ENCODE measurements at regions not wholly inside any gene's neighbourhood (a gene's known extent, or its start where the extent isn't known, plus 50 kb on each side); places are given as distances from the start of the nearest gene placed in this dataset.

DNA sequence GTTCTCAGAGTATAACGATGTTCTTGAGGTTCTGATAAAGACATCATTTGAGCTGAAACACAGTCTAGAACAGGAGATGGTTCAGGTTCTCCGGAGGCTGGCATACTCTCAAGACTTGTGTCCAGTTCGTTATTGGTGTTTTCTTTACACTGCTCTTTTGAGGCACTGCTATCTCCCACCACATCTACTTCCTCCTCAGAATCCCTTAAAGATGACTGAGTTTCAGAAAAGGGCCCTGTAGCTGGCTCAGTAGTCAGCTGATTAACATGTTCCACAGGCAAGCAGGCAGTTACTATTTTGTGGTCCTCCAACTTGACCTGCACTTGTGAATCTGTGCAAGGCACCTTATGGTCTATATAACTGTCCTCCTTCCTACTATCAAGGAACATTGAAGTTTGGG, 50.2 kb downstream of the ZZZ3 start:
- POLR2A ChIA-PET, result no interaction called here
- Mint-ChIP-seq H3K36me3 (ENCODE audit: low read depth) (peaks cover 39% of the 10 kb centered on the region), H3K4me1 (peaks cover 11% of the 10 kb centered on the region), H3K27ac (no peak overlapping the region), H3K27me3 (no peaks in the 10 kb centered on the region), H3K4me3 (no peak overlapping the region), H3K9me3 (no peaks in the 10 kb centered on the region)
- no peak for DNase-seq
- CTCF ChIA-PET, result interaction anchor here (1.2 kb wide), 1 partner anchor 99 kb away, joined by 3 read pairs; no protein-coding TSS in a partner anchor

DNA sequence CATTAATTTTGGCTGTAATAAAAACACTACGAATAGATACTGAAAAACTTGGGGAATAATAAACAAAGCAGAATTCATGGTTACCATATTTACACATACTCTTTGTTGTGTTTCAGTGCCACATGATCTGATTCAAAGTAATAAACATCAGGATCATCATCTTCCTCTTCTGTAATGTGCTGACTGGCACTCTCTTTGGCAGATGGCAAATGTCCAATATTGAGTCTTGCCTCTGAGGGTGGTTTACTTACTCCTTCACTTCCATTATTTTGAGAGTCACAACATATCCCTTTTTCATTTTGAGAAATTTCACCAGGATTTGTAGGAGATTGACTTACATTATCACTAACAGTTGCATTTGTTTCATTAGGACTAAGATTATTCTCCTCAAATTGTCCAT, 50.7 kb downstream of the ZZZ3 start:
- H3K4me1 Mint-ChIP-seq, result peaks cover 11% of the 10 kb centered on the region
- H3K27ac Mint-ChIP-seq, result no peak overlapping the region
- ChIA-PET CTCF (interaction anchor here (1.2 kb wide), 1 partner anchor 99 kb away, joined by 3 read pairs; no protein-coding TSS in a partner anchor), POLR2A (no interaction called here)
- H3K27me3 Mint-ChIP-seq, result no peaks in the 10 kb centered on the region
- H3K36me3 Mint-ChIP-seq (ENCODE audit: low read depth), result peaks cover 39% of the 10 kb centered on the region
- no peak for DNase-seq
- no peaks in the 10 kb centered on the region for H3K9me3 Mint-ChIP-seq
- no peak overlapping the region for H3K4me3 Mint-ChIP-seq

DNA sequence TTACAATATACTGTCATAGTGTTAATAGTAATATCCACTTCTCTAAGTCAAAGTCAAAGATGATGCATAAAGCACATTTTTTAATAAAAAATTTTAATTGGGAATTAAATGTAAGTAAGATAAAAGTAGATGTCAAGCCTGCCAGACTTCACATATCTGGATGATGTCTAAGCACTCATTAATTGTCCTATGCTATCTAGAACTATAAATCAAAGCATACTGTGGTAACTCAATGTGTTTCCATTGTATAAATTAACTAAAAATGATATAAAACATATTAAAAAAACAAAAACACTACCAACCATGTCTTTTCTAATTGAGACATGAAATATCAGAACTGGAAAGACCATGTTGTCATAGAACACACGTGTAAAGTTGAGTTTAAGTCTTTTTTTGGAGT, 51.2 kb downstream of the ZZZ3 start:
- H3K27me3 Mint-ChIP-seq, result no peaks in the 10 kb centered on the region
- DNase-seq, result no peak
- ChIA-PET POLR2A (no interaction called here), CTCF (no interaction called here)
- H3K4me1 Mint-ChIP-seq, result peaks cover 11% of the 10 kb centered on the region
- H3K36me3 Mint-ChIP-seq (ENCODE audit: low read depth), result peaks cover 42% of the 10 kb centered on the region
- no peak overlapping the region for H3K4me3 Mint-ChIP-seq
- no peaks in the 10 kb centered on the region for H3K9me3 Mint-ChIP-seq
- H3K27ac Mint-ChIP-seq, result no peak overlapping the region

DNA sequence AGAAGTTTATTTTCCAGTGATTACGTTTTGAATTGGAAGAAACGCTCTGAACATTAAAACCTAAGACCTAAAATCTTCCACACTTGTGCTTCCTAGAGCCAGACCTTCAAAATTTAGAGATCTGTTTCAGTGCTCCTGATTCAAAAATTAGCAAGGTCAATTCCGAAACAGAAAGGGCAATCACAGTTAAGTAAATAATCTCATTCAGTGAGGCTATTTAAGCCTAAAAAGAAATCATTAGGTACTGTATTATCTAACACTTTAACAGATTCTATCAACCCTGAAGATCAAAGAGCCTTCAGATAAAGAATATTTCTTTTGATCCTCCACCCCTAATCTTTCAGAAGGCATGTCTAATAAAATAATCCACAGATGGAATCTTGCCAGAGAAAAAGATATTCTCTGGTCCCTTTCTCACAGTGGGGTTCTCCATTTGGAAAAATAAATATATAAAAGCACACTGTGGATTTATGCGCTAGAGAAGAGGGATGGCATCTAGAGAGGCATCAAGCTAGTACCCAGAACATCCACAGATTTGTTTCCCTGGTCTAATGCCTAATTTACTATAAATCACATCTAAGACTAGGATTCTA, 54.4 kb downstream of the ZZZ3 start:
- Mint-ChIP-seq H3K27me3 (no peaks in the 10 kb centered on the region), H3K27ac (no peak overlapping the region), H3K9me3 (no peaks in the 10 kb centered on the region), H3K4me1 (peaks cover 15% of the 10 kb centered on the region), H3K4me3 (no peak overlapping the region), H3K36me3 (ENCODE audit: low read depth) (peaks cover 41% of the 10 kb centered on the region)
- ChIA-PET POLR2A (no interaction called here), CTCF (interaction anchor here (1.2 kb wide), 1 partner anchor 39 kb away, joined by 3 read pairs; no protein-coding TSS in a partner anchor)
- DNase-seq, result no peak

DNA sequence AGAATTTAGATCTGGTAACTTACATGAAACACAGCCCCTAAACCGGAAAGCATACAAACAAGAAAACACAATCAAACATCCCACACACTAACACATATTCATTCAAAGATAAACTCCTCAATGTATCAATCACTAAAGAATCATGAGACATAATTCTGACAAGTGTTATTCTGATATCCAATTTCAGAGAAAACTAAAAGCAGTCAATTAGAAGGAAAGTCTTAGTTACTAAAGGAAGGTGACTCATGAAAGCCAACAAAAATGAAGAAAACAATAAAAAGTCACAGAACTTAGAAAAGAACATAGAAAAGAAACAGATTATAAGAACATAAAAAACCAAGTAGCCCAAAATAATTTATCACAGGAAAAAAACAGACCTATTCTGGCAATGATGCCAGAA, 57.2 kb downstream of the ZZZ3 start:
- DNase-seq, result no peak
- Mint-ChIP-seq H3K27ac (no peak overlapping the region), H3K9me3 (no peaks in the 10 kb centered on the region), H3K4me3 (no peak overlapping the region), H3K36me3 (ENCODE audit: low read depth) (peaks cover 32% of the 10 kb centered on the region), H3K4me1 (peaks cover 7% of the 10 kb centered on the region), H3K27me3 (no peaks in the 10 kb centered on the region)
- ChIA-PET POLR2A (no interaction called here), CTCF (no interaction called here)

DNA sequence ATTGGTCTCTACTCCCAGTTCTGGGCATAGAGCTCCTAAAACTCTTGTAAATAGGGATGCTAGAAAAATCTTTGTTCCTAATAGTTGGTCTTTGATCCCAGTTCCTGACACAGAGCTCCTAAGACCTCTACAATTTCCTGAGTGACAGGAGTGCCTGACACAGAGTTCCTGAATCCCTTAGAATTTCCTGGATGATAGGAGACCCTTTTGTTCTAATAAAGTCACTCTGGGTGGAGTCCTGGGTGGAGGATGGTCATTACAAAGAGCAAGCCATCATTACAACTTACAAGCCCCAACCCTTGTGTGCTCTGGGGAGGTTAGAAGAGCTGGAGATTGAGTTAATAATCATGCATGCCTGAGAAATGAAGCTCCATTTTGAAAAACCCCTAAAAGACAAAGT, 58.4 kb downstream of the ZZZ3 start:
- Mint-ChIP-seq H3K27ac (no peak overlapping the region), H3K9me3 (no peaks in the 10 kb centered on the region), H3K36me3 (ENCODE audit: low read depth) (peaks cover 32% of the 10 kb centered on the region), H3K27me3 (no peaks in the 10 kb centered on the region), H3K4me3 (no peak overlapping the region), H3K4me1 (peaks cover 10% of the 10 kb centered on the region)
- POLR2A ChIA-PET, result interaction anchor here (1.3 kb wide), 1 partner anchor 9 kb away, joined by 3 read pairs; no protein-coding TSS in a partner anchor
- no peak for DNase-seq
- CTCF ChIA-PET, result no interaction called here

DNA sequence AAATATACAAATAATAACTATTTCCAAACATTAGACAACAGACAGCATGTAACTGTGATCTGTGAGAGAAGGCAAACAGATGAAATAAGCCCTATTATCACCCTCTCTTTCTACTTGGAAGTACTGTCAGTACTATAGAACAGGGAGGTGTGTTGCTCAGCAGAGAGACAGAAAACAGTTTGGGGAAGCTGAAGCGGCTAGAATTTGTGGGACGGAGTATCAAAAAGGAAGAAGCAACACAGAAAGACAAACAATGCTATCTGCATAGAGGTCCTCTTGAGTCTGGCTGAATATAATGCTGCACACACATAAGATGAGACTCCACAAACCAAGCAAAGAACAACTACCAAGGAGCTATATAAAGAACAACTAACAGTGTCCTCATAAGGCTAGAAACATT, 59.4 kb downstream of the ZZZ3 start:
- Mint-ChIP-seq H3K4me1 (peaks cover 10% of the 10 kb centered on the region), H3K27me3 (no peaks in the 10 kb centered on the region), H3K9me3 (no peaks in the 10 kb centered on the region), H3K4me3 (no peak overlapping the region), H3K36me3 (ENCODE audit: low read depth) (peaks cover 36% of the 10 kb centered on the region), H3K27ac (no peak overlapping the region)
- ChIA-PET CTCF (no interaction called here), POLR2A (no interaction called here)
- DNase-seq, result no peak

DNA sequence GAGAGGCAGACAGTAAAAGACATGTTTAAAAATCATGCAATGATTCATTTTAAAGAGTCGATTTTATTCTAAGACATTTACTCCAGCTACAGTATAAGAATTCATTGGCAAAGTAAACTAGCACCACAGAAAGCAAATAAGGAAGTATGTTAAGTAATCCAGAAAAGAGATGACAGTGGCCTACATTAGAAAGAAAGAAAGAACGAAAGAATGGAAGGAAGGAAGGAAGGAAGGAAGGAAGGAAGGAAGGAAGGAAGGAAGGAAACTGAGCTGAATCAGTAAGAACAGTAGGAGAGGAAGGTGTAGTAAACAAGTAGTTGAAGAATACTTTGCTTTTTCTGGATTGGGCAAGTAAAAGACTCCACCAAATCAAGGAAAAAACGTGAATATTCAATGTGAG, 62.2 kb downstream of the ZZZ3 start:
- no peaks in the 10 kb centered on the region for H3K9me3 Mint-ChIP-seq
- H3K36me3 Mint-ChIP-seq (ENCODE audit: low read depth), result peaks cover 28% of the 10 kb centered on the region
- ChIA-PET POLR2A (no interaction called here), CTCF (no interaction called here)
- H3K4me3 Mint-ChIP-seq, result no peak overlapping the region
- no peaks in the 10 kb centered on the region for H3K27me3 Mint-ChIP-seq
- H3K4me1 Mint-ChIP-seq, result peaks cover 8% of the 10 kb centered on the region
- DNase-seq, result no peak
- H3K27ac Mint-ChIP-seq, result no peak overlapping the region

DNA sequence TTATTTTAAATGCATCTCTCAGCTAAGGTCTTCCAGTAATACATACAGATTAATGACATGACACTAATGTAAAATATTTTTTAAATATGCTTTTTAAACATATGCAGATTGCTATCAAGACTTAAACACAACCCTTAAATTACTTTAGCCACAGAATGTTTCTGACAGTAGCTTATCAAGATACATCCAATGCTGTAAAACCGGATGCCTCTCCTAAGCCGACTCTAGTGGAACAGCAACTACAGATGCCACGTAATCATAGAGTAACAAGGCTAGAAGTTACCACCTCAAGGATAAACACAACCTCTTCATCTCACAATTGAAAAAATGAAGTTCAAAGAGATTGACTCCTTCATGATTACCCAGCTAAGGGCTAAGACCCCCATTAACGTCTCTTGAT, 68.4 kb downstream of the ZZZ3 start:
- Mint-ChIP-seq H3K27me3 (no peaks in the 10 kb centered on the region), H3K4me1 (no peaks in the 10 kb centered on the region), H3K4me3 (no peak overlapping the region), H3K27ac (no peak overlapping the region), H3K36me3 (ENCODE audit: low read depth) (peaks cover 35% of the 10 kb centered on the region), H3K9me3 (peaks cover 16% of the 10 kb centered on the region)
- no peak for DNase-seq
- ChIA-PET POLR2A (no interaction called here), CTCF (no interaction called here)
